HepG2 (cell line): ENCODE measurements at regions not wholly inside any gene's neighbourhood (a gene's known extent, or its start where the extent isn't known, plus 50 kb on each side); places are given as distances from the start of the nearest gene placed in this dataset.

Experiments
- ATAC-seq: fragments of 200-7000 bp; cut with Tn5 transposase; 3 replicates; pipeline ENCODE4 v1.9.1; 2020; ENCODE audit warnings: mild to moderate bottlenecking, moderate library complexity
- BruUV-seq: library from RNA; stranded (reverse); fragments of 400-500 nt; replicated peaks from 2 replicates; lab custom pipeline; 2021; lab: Mats Ljungman, UMichigan
- CTCF ChIA-PET: fragments of 300-600 bp; formaldehyde crosslinking; extraction: SDS; loops from one replicate; lab custom pipeline; 2021; ENCODE audit warnings: low total read pairs, inconsistent platforms, low intra/inter-chr PET ratio; lab: Yijun Ruan, JAX
- POLR2A ChIA-PET: fragments of 350-600 bp; sonication (Branson Sonifier 250); formaldehyde crosslinking; loops from one replicate; lab custom pipeline; 2020; ENCODE audit warnings: antibody characterized with exemption, inconsistent platforms; lab: Yijun Ruan, JAX
- DNase-seq: peaks from one replicate; pipeline ENCODE4 v3.0.0-alpha.2; 2015; ENCODE audit warnings: low spot score
- FAIRE-seq: peaks from 3 replicates; lab custom pipeline; 2011; peaks lifted over from hg19 to GRCh38; lab: Jason Lieb, UNC
- H2AFZ ChIP-seq: one replicate; pipeline ENCODE4 v1.6.1; 2011; ENCODE audit warnings: low read length, inconsistent platforms
- H3K27ac ChIP-seq: fragments of 300-600 bp; 3 replicates; pipeline ENCODE4 v1.8.0; 2011; ENCODE audit warnings: mixed run types, mild to moderate bottlenecking, mixed read lengths, low read length, inconsistent platforms; ENCODE audit not compliant: insufficient read depth; ENCODE audit errors: extremely low read length
- H3K27me3 ChIP-seq, 2 experiments: fragments of 200-600 bp in 1 of 2; 2 replicates in 1 of 2; 3 replicates in 1 of 2; pipeline versions ENCODE4 v1.6.0 to v1.8.0; 2011; ENCODE audit warnings: low read length in 2 of 2, mild to moderate bottlenecking in 2 of 2, moderate library complexity in 2 of 2, inconsistent platforms in 1 of 2; ENCODE audit not compliant: insufficient read depth in 2 of 2, control insufficient read depth in 1 of 2
- H3K36me3 ChIP-seq, 2 experiments: fragments of 200-600 bp in 1 of 2; replicated peaks in 1 of 2; 2 replicates in 1 of 2; 3 replicates in 1 of 2; pipeline versions ENCODE4 v1.5.1 to v1.8.0; 2011; ENCODE audit warnings: low read length in 2 of 2, inconsistent platforms in 1 of 2; ENCODE audit not compliant: insufficient read depth in 2 of 2, control insufficient read depth in 1 of 2
- H3K4me1 ChIP-seq: 2 replicates; pipeline ENCODE4 v1.5.1; 2012; ENCODE audit warnings: low read length, inconsistent platforms; ENCODE audit not compliant: insufficient read depth
- H3K4me2 ChIP-seq: 2 replicates; pipeline ENCODE4 v1.6.0; 2011; ENCODE audit warnings: low read depth, low read length, inconsistent platforms
- H3K4me3 ChIP-seq, 3 experiments: fragments of 200-600 bp in 1 of 3; sonication (generic), shearing (Covaris generic) in 1 of 3; replicated peaks in 1 of 3; 2 replicates each; pipeline ENCODE4 v1.5.1; 2011 to 2016; ENCODE audit warnings: low read length in 3 of 3, inconsistent platforms in 2 of 3, low read depth in 2 of 3, mild to moderate bottlenecking in 2 of 3, control low read depth in 1 of 3, mixed read lengths in 1 of 3; ENCODE audit not compliant: insufficient read depth in 1 of 3
- H3K79me2 ChIP-seq: one replicate; pipeline ENCODE4 v1.6.1; 2011; ENCODE audit warnings: low read length, inconsistent platforms; ENCODE audit not compliant: insufficient read depth
- H3K9ac ChIP-seq: 2 replicates; pipeline ENCODE4 v1.6.0; 2011; ENCODE audit warnings: mild to moderate bottlenecking, low read depth, low read length, inconsistent platforms; ENCODE audit not compliant: insufficient read depth
- H3K9me3 ChIP-seq: 2 replicates; pipeline ENCODE4 v1.5.1; 2012; ENCODE audit warnings: mild to moderate bottlenecking, low read length
- H4K20me1 ChIP-seq: 2 replicates; pipeline ENCODE4 v1.6.0; 2011; ENCODE audit warnings: inconsistent platforms, mild to moderate bottlenecking, low read length, moderate library complexity; ENCODE audit not compliant: insufficient read depth
- ARID2 ChIP-seq: sonication (generic); formaldehyde crosslinking; IDR thresholded peaks from 2 replicates; pipeline ENCODE4 v1.8.1; 2022; ENCODE audit warnings: mild to moderate bottlenecking, missing genetic modification reagents, borderline replicate concordance
- CEBPZ ChIP-seq: IDR thresholded peaks from 2 replicates; pipeline ENCODE4 v1.6.1; 2012; ENCODE audit warnings: low read length, improper control_type of control experiment
- ELF1 ChIP-seq: sonication (generic); formaldehyde crosslinking; IDR thresholded peaks from 2 replicates; pipeline ENCODE4 v1.4.0; 2020; ENCODE audit warnings: missing genetic modification reagents
- FUBP1 ChIP-seq: sonication (generic); formaldehyde crosslinking; IDR thresholded peaks from 2 replicates; pipeline ENCODE4 v1.5.1; 2020; ENCODE audit warnings: missing genetic modification reagents, mild to moderate bottlenecking, borderline replicate concordance
- MAF1 ChIP-seq: sonication (generic); formaldehyde crosslinking; IDR thresholded peaks from 2 replicates; pipeline ENCODE4 v1.5.0; 2020; ENCODE audit warnings: missing genetic modification reagents, borderline replicate concordance
- RNF219 ChIP-seq: sonication (generic); formaldehyde crosslinking; IDR thresholded peaks from 2 replicates; pipeline ENCODE4 v1.5.0; 2020; ENCODE audit warnings: mild to moderate bottlenecking, missing genetic modification reagents
- SP5 ChIP-seq: IDR thresholded peaks from 2 replicates; pipeline ENCODE4 v1.6.1; 2016; ENCODE audit warnings: low read depth, borderline replicate concordance
- STAT6 ChIP-seq: sonication (generic); formaldehyde crosslinking; IDR thresholded peaks from 2 replicates; pipeline ENCODE4 v1.4.0; 2020; ENCODE audit warnings: missing genetic modification reagents, mild to moderate bottlenecking, borderline replicate concordance
- TRIM24 ChIP-seq: sonication (generic); formaldehyde crosslinking; IDR thresholded peaks from 2 replicates; pipeline ENCODE4 v1.8.0; 2022; ENCODE audit warnings: mild to moderate bottlenecking, missing genetic modification reagents
- ZBTB2 ChIP-seq: sonication (generic); formaldehyde crosslinking; IDR thresholded peaks from 2 replicates; pipeline ENCODE4 v1.8.0; 2022; ENCODE audit warnings: low read depth, missing genetic modification reagents
- ZNF460 ChIP-seq: sonication (generic); formaldehyde crosslinking; IDR thresholded peaks from 2 replicates; pipeline ENCODE4 v1.5.1; 2020; ENCODE audit warnings: missing genetic modification reagents, mild to moderate bottlenecking, borderline replicate concordance
- WGBS: methylation state at CpG from one replicate; pipeline ENCODE4 v1.1.6; 2017; ENCODE audit warnings: low lambda C conversion rate; 5-methylcytosine and 5-hydroxymethylcytosine counted together
- in situ Hi-C: cut with HindIII; loops from 2 replicates; pipeline ENCODE4 v1.10.0; 2017; ENCODE audit warnings: low pct_unique_long_range_greater_than_20kb; ENCODE audit not compliant: extremely low pct_ligation_motif_present
- intact Hi-C: fragments of 100-400 bp; cut with micrococcal nuclease; formaldehyde crosslinking; loops from one replicate; pipeline ENCODE4 v1.10.0; 2022; ENCODE audit not compliant: unreplicated experiment

- no peaks in the 10 kb centered on the region for H3K79me2 ChIP-seq
- FAIRE-seq = no peak
- ChIA-PET POLR2A (no interaction called here), CTCF (no interaction called here)
- ATAC-seq = no peak
- BruUV-seq = no TSS peak
- intact Hi-C loops (no loop called here), in situ Hi-C loops (loop anchor here (25.0 kb wide), 1 partner anchor 619 kb away; no protein-coding TSS in a partner anchor)
- H3K9ac ChIP-seq = no peak overlapping the region
- H3K27ac ChIP-seq = no peak overlapping the region
- H4K20me1 ChIP-seq = no peaks in the 10 kb centered on the region
- no peak overlapping the region for H2AFZ ChIP-seq
- H3K4me3 ChIP-seq = no peak overlapping the region
- no peaks in the 10 kb centered on the region for H3K27me3 ChIP-seq
- no peaks in the 10 kb centered on the region for H3K4me1 ChIP-seq
- no peaks in the 10 kb centered on the region for H3K9me3 ChIP-seq
- 93% methylated on average over 6 of the region's 6 CpGs for WGBS
- H3K4me2 ChIP-seq = no peak overlapping the region
- DNase-seq = no peak
- no peaks in the 10 kb centered on the region; a peak in 1 of 5 replicates for H3K36me3 ChIP-seq
- TF ChIP-seq ELF1 (CRISPR knock-in tag) (no peak), RNF219 (CRISPR knock-in tag) (no peak), FUBP1 (no peak), ARID2 (CRISPR knock-in tag) (no peak), ZBTB2 (CRISPR knock-in tag) (no peak), TRIM24 (no peak), CEBPZ (no peak), ZNF460 (no peak), MAF1 (CRISPR knock-in tag) (no peak), SP5 (CRISPR knock-in tag) (no peak), STAT6 (no peak)
Measured at GRCh38 chr15:62792986-62793751, 249.4 kb upstream of the TPM1 start.
